H9 (cell line): ENCODE measurements at regions not wholly inside any gene's neighbourhood (a gene's known extent, or its start where the extent isn't known, plus 50 kb on each side); places are given as distances from the start of the nearest gene placed in this dataset.

Experiments
- DNase-seq: peaks from one replicate; pipeline ENCODE4 v3.0.0-alpha.2; 2017
- H2AFZ ChIP-seq: one replicate; pipeline ENCODE4 v1.6.1; 2013; ENCODE audit warnings: mild to moderate bottlenecking, low read length, control low read depth, moderate library complexity
- H2AK5ac ChIP-seq: 2 replicates; pipeline ENCODE4 v1.6.1; 2013; ENCODE audit warnings: low read length, control low read depth, mixed read lengths; ENCODE audit not compliant: insufficient read length
- H2BK120ac ChIP-seq: one replicate; pipeline ENCODE4 v1.6.1; 2013; ENCODE audit warnings: low read depth, mild to moderate bottlenecking, low read length, control low read depth, inconsistent platforms; ENCODE audit not compliant: poor library complexity, severe bottlenecking
- H2BK12ac ChIP-seq: 2 replicates; pipeline ENCODE4 v1.6.1; 2013; ENCODE audit warnings: low read length, control low read depth, mixed read lengths, low read depth; ENCODE audit not compliant: insufficient read length
- H2BK15ac ChIP-seq: 2 replicates; pipeline ENCODE4 v1.6.1; 2013; ENCODE audit warnings: low read depth, low read length, control low read depth
- H2BK20ac ChIP-seq: one replicate; pipeline ENCODE4 v1.6.1; 2013; ENCODE audit warnings: low read depth, mild to moderate bottlenecking, low read length, control low read depth, inconsistent platforms; ENCODE audit not compliant: poor library complexity, severe bottlenecking
- H2BK5ac ChIP-seq: 2 replicates; pipeline ENCODE4 v1.6.1; 2013; ENCODE audit warnings: low read length, control low read depth, mixed read lengths; ENCODE audit not compliant: insufficient read length
- H3K14ac ChIP-seq: 2 replicates; pipeline ENCODE4 v1.6.1; 2013; ENCODE audit warnings: low read length, control low read depth; ENCODE audit not compliant: insufficient read depth
- H3K18ac ChIP-seq: 2 replicates; pipeline ENCODE4 v1.6.1; 2013; ENCODE audit warnings: low read depth, mild to moderate bottlenecking, mixed read lengths, low read length, control low read depth; ENCODE audit not compliant: insufficient read length
- H3K23ac ChIP-seq: 2 replicates; pipeline ENCODE4 v1.6.1; 2013; ENCODE audit warnings: low read length, control low read depth, mixed read lengths, low read depth; ENCODE audit not compliant: insufficient read length
- H3K23me2 ChIP-seq: 2 replicates; pipeline ENCODE4 v1.6.1; 2013; ENCODE audit warnings: low read depth, mild to moderate bottlenecking, mixed read lengths, low read length, control low read depth; ENCODE audit not compliant: insufficient read length, poor library complexity, severe bottlenecking
- H3K27ac ChIP-seq: 2 replicates; pipeline ENCODE4 v1.5.1; 2013; ENCODE audit warnings: low read length, control low read depth, mixed read lengths, low read depth; ENCODE audit not compliant: insufficient read length
- H3K27me3 ChIP-seq: 2 replicates; pipeline ENCODE4 v1.6.1; 2013; ENCODE audit warnings: low read length, control low read depth, inconsistent platforms; ENCODE audit not compliant: insufficient read depth
- H3K4ac ChIP-seq: 2 replicates; pipeline ENCODE4 v1.6.1; 2013; ENCODE audit warnings: low read depth, mild to moderate bottlenecking, control low read depth, inconsistent platforms, low read length, moderate library complexity
- H3K4me1 ChIP-seq: 2 replicates; pipeline ENCODE4 v1.6.1; 2013; ENCODE audit warnings: low read length, control low read depth, inconsistent platforms; ENCODE audit not compliant: insufficient read depth
- H3K4me2 ChIP-seq: 2 replicates; pipeline ENCODE4 v1.6.1; 2013; ENCODE audit warnings: low read length, control low read depth, mixed read lengths; ENCODE audit not compliant: insufficient read length, insufficient read depth
- H3K56ac ChIP-seq: 2 replicates; pipeline ENCODE4 v1.6.1; 2013; ENCODE audit warnings: low read depth, mild to moderate bottlenecking, mixed read lengths, low read length, control low read depth; ENCODE audit not compliant: insufficient read length
- H3K79me1 ChIP-seq: 2 replicates; pipeline ENCODE4 v1.6.1; 2013; ENCODE audit warnings: low read depth, mild to moderate bottlenecking, moderate library complexity, low read length, control low read depth, inconsistent platforms; ENCODE audit not compliant: insufficient read depth, poor library complexity, severe bottlenecking
- H3K79me2 ChIP-seq: 2 replicates; pipeline ENCODE4 v1.6.1; 2013; ENCODE audit warnings: low read length, control low read depth, inconsistent platforms; ENCODE audit not compliant: insufficient read depth
- H3K9ac ChIP-seq: 2 replicates; pipeline ENCODE4 v1.6.1; 2013; ENCODE audit warnings: low read length, control low read depth, mixed read lengths; ENCODE audit not compliant: insufficient read length; ENCODE audit errors: extremely low read depth
- H3K9me3 ChIP-seq: one replicate; pipeline ENCODE4 v1.6.1; 2013; ENCODE audit warnings: low read depth, low read length, inconsistent platforms; ENCODE audit not compliant: control insufficient read depth
- H3T11ph ChIP-seq: one replicate; pipeline ENCODE4 v1.6.1; 2013; ENCODE audit warnings: mild to moderate bottlenecking, low read length, control low read depth, inconsistent platforms
- H4K20me1 ChIP-seq: one replicate; pipeline ENCODE4 v1.6.1; 2013; ENCODE audit not compliant: control insufficient read depth, insufficient read length, insufficient read depth
- H4K5ac ChIP-seq: 2 replicates; pipeline ENCODE4 v1.6.1; 2013; ENCODE audit warnings: low read depth, mild to moderate bottlenecking, mixed read lengths, low read length, control low read depth; ENCODE audit not compliant: insufficient read length
- H4K8ac ChIP-seq: replicated peaks from 2 replicates; pipeline ENCODE4 v1.6.1; 2013; ENCODE audit warnings: low read length, control low read depth, mixed read lengths, low read depth; ENCODE audit not compliant: insufficient read length
- H4K91ac ChIP-seq: 2 replicates; pipeline ENCODE4 v1.6.1; 2013; ENCODE audit warnings: low read depth, mild to moderate bottlenecking, moderate library complexity, mixed read lengths, low read length, control low read depth; ENCODE audit not compliant: insufficient read length
- H3K27ac Mint-ChIP-seq, 3 experiments: 2 replicates in 2 of 3; 3 replicates in 1 of 3; pipeline ENCODE4 v1.8.0; 2020 to 2021; ENCODE audit warnings: mixed read lengths in 3 of 3, mild to moderate bottlenecking in 1 of 3, moderate library complexity in 1 of 3
- H3K27me3 Mint-ChIP-seq: 2 replicates; pipeline ENCODE4 v1.8.0; 2021; ENCODE audit warnings: low read depth, mild to moderate bottlenecking, moderate library complexity, mixed read lengths
- H3K36me3 Mint-ChIP-seq, 3 experiments: 2 replicates in 2 of 3; 3 replicates in 1 of 3; pipeline ENCODE4 v1.8.0; 2020 to 2021; ENCODE audit warnings: low read depth in 3 of 3, mixed read lengths in 3 of 3; ENCODE audit not compliant: insufficient read depth in 1 of 3
- H3K4me1 Mint-ChIP-seq, 2 experiments: 2 replicates each; pipeline ENCODE4 v1.8.0; 2020; ENCODE audit warnings: mixed read lengths in 2 of 2
- H3K4me3 Mint-ChIP-seq, 2 experiments: 2 replicates in 1 of 2; 3 replicates in 1 of 2; pipeline ENCODE4 v1.8.0; 2020 to 2021; ENCODE audit warnings: mild to moderate bottlenecking in 2 of 2, mixed read lengths in 2 of 2, moderate library complexity in 1 of 2
- H3K9me3 Mint-ChIP-seq, 2 experiments: 2 replicates in 1 of 2; 3 replicates in 1 of 2; pipeline ENCODE4 v1.8.0; 2020; ENCODE audit warnings: mild to moderate bottlenecking in 2 of 2, mixed read lengths in 2 of 2, moderate library complexity in 1 of 2
- WGBS: extraction: QIAGEN DNeasy Blood & Tissue Kit; methylation state at CpG from one replicate; pipeline ENCODE4 v1.1.7; 2013; ENCODE audit warnings: missing lambda C conversion rate, low lambda C conversion rate, mixed read lengths; ENCODE audit not compliant: insufficient read length; ENCODE audit errors: extremely low coverage; 5-methylcytosine and 5-hydroxymethylcytosine counted together
- TF ChIP-seq, protein P1 (sequence below): fragments of 200-600 bp; sonication (generic); conservative IDR thresholded peaks from 3 replicates; pipeline ENCODE4 v1.8.0; 2021; ENCODE audit warnings: antibody characterized with exemption, mild to moderate bottlenecking

DNA sequence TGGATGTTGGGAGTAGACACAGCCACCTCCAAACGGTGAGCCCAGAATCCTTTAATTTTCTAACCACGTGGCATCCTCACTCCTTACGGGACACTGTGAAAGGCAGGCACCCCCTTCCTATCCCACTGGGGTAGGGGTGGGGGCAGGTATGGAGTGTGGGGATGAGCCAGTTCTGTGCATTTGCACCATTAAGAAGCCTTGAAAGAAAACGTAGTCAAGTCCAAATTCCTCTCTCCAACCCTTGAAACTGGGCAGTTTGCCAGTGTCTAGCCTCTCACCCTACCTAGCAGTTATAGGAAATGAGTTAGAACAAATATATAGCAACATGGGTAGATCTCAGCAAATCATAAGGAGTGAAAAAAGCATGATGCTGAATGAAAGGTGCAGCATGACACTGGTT is 92.4 kb upstream of the LEP start:
- Histone ChIP-seq H3K27ac (no peak overlapping the region), H4K91ac (no peak overlapping the region), H2BK12ac (no peak overlapping the region), H4K5ac (no peak overlapping the region), H3K9me3 (peaks cover 3% of the 10 kb centered on the region), H2BK15ac (no peak overlapping the region), H3K4ac (no peak overlapping the region), H3K14ac (no peak overlapping the region), H2AFZ (no peak overlapping the region), H3K4me2 (no peak overlapping the region), H4K8ac (no peak overlapping the region), H3K79me2 (no peaks in the 10 kb centered on the region), H2BK20ac (no peak overlapping the region), H3K4me1 (peaks cover 1% of the 10 kb centered on the region; the same call in 1 of the 2 replicates), H3T11ph (no peak overlapping the region), H3K79me1 (no peaks in the 10 kb centered on the region), H3K23me2 (no peaks in the 10 kb centered on the region), H3K18ac (no peak overlapping the region), H3K9ac (no peak overlapping the region), H3K27me3 (no peaks in the 10 kb centered on the region), H2AK5ac (no peak overlapping the region), H2BK5ac (no peak overlapping the region), H3K56ac (no peak overlapping the region), H2BK120ac (no peak overlapping the region), H3K23ac (no peak overlapping the region), H4K20me1 (no peaks in the 10 kb centered on the region)
- Mint-ChIP-seq H3K4me3 (no peak overlapping the region), H3K36me3 (peaks cover 0 to 1% (median 0%) of the 10 kb centered on the region in 3 experiments; a peak in 1 of 7 replicates), H3K9me3 (peaks cover 9% of the 10 kb centered on the region in 2 experiments; a peak in 4 of 5 replicates), H3K4me1 (peaks cover 0 to 4% of the 10 kb centered on the region in 2 experiments; a peak in 1 of 4 replicates), H3K27me3 (peaks cover 51% of the 10 kb centered on the region), H3K27ac (no peak overlapping the region)
- WGBS, result no CpG with 5 or more reads among the region's 4 CpGs
- TF ChIP-seq, protein P1, sequence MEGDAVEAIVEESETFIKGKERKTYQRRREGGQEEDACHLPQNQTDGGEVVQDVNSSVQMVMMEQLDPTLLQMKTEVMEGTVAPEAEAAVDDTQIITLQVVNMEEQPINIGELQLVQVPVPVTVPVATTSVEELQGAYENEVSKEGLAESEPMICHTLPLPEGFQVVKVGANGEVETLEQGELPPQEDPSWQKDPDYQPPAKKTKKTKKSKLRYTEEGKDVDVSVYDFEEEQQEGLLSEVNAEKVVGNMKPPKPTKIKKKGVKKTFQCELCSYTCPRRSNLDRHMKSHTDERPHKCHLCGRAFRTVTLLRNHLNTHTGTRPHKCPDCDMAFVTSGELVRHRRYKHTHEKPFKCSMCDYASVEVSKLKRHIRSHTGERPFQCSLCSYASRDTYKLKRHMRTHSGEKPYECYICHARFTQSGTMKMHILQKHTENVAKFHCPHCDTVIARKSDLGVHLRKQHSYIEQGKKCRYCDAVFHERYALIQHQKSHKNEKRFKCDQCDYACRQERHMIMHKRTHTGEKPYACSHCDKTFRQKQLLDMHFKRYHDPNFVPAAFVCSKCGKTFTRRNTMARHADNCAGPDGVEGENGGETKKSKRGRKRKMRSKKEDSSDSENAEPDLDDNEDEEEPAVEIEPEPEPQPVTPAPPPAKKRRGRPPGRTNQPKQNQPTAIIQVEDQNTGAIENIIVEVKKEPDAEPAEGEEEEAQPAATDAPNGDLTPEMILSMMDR, result no peak
- DNase-seq, result no peak
